Activated T-helper 9 cell treated with anti-CD3 and anti-CD28 coated beads, Interleukin-2, amount 50 U/mL, for 16 hours (primary cell): ENCODE measurements at regions not wholly inside any gene's neighbourhood (a gene's known extent, or its start where the extent isn't known, plus 50 kb on each side); places are given as distances from the start of the nearest gene placed in this dataset.
"Not testable (repeated sequence)": the region's sequence is repeated elsewhere in the genome, so short reads cannot be mapped to it uniquely, and the experiment has no call there.

Experiments used
- DNase-seq: peaks from one replicate; pipeline ENCODE4 v3.0.0-alpha.2; 2020; ENCODE audit warnings: low read depth

- DNase-seq = no peak
Measured at GRCh38 chrX:148080593-148080992, 99.5 kb downstream of the FMR1NB start.

GRCh38 chrX:148084611-148085010, 103.5 kb downstream of the FMR1NB start:
- no peak for DNase-seq

- DNase-seq = no peak
Measured at GRCh38 chrX:148120151-148120550, 139.0 kb downstream of the FMR1NB start.

- DNase-seq = no peak
Measured at GRCh38 chrX:148120999-148121623, 140.0 kb downstream of the FMR1NB start.

- not testable (repeated sequence) for DNase-seq
Measured at GRCh38 chrX:148128872-148129505, 147.9 kb downstream of the FMR1NB start.

GRCh38 chrX:148133105-148133725, 152.1 kb downstream of the FMR1NB start:
- no peak for DNase-seq

GRCh38 chrX:148134578-148134977, 153.4 kb downstream of the FMR1NB start:
- DNase-seq = no peak

- no peak for DNase-seq
Measured at GRCh38 chrX:148135738-148136137, 154.6 kb downstream of the FMR1NB start.

GRCh38 chrX:148146121-148146520, 165.0 kb downstream of the FMR1NB start:
- no peak for DNase-seq

GRCh38 chrX:148156986-148157385, 175.8 kb downstream of the FMR1NB start:
- no peak for DNase-seq

GRCh38 chrX:148159796-148160195, 178.7 kb downstream of the FMR1NB start:
- DNase-seq = no peak

- DNase-seq = no peak
Measured at GRCh38 chrX:148161701-148162100, 180.6 kb downstream of the FMR1NB start.

GRCh38 chrX:148185631-148186030, 204.5 kb downstream of the FMR1NB start:
- no peak for DNase-seq

- no peak for DNase-seq
Measured at GRCh38 chrX:148192547-148192946, 211.4 kb downstream of the FMR1NB start.

GRCh38 chrX:148193759-148194158, 212.6 kb downstream of the FMR1NB start:
- no peak for DNase-seq

GRCh38 chrX:148203531-148203930, 222.4 kb downstream of the FMR1NB start:
- no peak for DNase-seq

- DNase-seq = no peak
Measured at GRCh38 chrX:148204195-148204594, 223.1 kb downstream of the FMR1NB start.

GRCh38 chrX:148214786-148215185, 233.6 kb downstream of the FMR1NB start:
- DNase-seq = no peak

- DNase-seq = no peak
Measured at GRCh38 chrX:148215726-148216125, 234.6 kb downstream of the FMR1NB start.

GRCh38 chrX:148223361-148223760, 242.2 kb downstream of the FMR1NB start:
- DNase-seq = no peak

- no peak for DNase-seq
Measured at GRCh38 chrX:148228521-148228920, 247.4 kb downstream of the FMR1NB start.

- DNase-seq = no peak
Measured at GRCh38 chrX:148229801-148230303, 248.7 kb downstream of the FMR1NB start.

- DNase-seq = no peak
Measured at GRCh38 chrX:148259990-148260389, 240.4 kb upstream of the AFF2 start.
